ENCODE measurements at regions not wholly inside any gene's neighbourhood (a gene's known extent, or its start where the extent isn't known, plus 50 kb on each side); places are given as distances from the start of the nearest gene placed in this dataset.
"Not testable (repeated sequence)": the region's sequence is repeated elsewhere in the genome, so short reads cannot be mapped to it uniquely, and the experiment has no call there.

DNA sequence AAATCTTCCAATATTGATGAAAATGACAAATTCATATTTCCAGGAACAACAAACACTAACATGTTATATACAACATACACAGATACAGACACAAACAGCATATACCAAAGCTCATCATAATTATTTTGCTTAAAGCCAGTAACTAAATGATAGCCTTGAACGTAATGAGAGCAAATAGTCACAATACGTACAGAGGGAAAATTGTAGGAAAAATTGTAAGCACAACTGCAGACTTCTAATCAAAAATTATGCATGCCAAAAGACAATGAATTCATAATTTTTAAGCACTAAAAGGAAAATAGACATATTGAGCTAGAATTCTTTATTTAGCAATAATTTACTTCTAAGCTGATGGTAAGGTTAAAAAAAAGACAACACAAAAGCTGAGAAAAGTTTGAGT, 1466.9 kb upstream of the CELF2 start:
- H3K4me3 ChIP-seq (ENCODE audit: low read depth, low read length), result no peak overlapping the region
- TF ChIP-seq CTCF (IDR thresholded peaks at IDR 0.05; ENCODE audit: borderline replicate concordance, insufficient read depth, low read depth, low read length), result no peak

DNA sequence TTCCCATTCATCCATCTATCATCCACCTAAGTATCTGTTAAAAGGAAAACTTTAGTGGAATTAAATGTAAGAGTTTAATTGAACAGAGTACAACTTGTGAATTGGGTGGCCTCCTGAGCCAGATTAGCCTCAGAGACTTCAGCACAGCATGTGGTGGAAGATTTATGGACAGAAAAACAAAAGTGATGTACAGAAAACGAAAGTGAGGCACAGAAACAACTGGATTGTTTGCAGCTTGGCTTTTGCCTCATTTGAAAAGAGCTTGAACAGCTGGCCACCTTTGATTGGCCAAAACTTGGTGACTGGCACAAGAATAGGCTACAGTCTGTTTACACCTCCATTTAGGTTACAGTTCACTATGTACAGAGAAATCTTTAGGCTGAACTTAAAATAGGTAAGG, 1463.4 kb upstream of the CELF2 start:
- no peak overlapping the region for H3K4me3 ChIP-seq (ENCODE audit: low read depth, low read length)

DNA sequence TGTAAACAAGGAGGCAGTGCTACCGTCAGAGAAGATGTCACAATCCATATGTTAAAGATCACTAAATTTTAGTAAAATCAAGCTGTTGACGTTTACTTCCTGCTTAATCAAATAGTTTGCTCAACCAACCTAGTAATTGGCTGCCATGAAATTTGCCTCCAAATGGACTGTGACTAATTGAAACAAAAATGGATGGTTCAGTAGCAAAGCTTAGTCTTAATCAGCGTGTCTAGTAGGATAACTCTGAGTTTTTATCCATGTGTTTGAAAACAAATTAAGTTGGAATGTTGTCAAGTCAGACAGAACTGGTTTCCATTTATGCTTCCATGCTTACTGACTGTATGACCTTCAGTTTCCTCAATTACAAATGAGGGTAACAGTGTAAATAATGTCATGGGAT, 1456.7 kb upstream of the CELF2 start:
- no peak overlapping the region for H3K4me3 ChIP-seq (ENCODE audit: low read depth, low read length)
- no peak for TF ChIP-seq CTCF (IDR thresholded peaks at IDR 0.05; ENCODE audit: borderline replicate concordance, insufficient read depth, low read depth, low read length)

More for the DNA sequence above, 1463.4 kb upstream of the CELF2 start:
- no peak for TF ChIP-seq CTCF (IDR thresholded peaks at IDR 0.05; ENCODE audit: borderline replicate concordance, insufficient read depth, low read depth, low read length)

DNA sequence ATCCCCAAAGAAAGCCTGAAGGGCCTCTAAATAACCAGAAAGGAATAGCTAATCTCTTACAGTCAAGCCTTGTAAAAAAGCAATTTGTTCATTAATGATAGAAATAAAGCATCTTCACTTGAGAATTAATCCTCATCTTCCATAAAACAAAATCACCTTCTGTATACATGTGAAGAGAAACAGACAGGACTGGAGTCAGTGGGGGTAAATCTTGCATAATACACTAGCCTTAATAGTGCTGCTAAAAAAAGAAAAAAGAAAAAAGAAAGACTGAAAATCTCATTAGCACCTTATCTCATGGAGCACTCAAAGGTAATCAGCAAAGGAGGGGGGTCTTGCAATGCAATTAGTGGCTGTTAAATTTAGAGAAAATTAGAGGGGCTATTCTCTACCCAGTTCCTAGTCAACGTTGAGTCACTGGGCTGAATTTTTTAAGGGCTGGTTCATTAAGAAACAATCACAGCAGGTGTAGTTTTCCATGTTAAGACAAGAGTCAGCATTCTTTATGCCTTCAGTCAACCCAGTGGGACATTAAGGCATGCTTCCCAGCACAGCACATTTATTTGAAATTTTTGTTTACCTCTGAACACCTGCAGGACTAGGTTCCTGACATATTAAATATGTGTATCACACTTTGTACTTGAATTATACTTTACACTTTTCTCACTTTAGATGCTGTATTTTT, 1455.7 kb upstream of the CELF2 start:
- H3K4me3 ChIP-seq (ENCODE audit: low read depth, low read length), result no peak overlapping the region
- no peak for TF ChIP-seq CTCF (IDR thresholded peaks at IDR 0.05; ENCODE audit: borderline replicate concordance, insufficient read depth, low read depth, low read length)

DNA sequence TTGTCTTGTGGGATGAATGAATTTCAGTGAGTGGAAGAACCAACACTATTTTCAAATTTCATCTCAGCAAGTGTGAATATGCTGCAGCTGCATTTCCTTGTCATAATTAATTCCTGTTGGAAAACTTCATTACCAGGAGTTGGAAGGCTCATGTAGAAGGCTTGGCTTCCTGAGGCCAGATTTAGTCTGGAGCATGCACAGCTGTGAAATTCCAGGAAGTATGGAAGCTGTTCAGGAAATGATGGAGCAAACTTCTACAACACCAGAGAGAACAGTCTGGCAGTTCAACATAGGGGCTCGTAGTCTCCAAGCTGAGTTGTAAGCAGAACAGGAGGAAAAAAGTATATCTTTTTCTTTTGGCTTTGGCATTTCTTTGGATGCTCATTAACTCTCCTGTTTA, 1439.9 kb upstream of the CELF2 start:
- TF ChIP-seq CTCF (IDR thresholded peaks at IDR 0.05; ENCODE audit: borderline replicate concordance, insufficient read depth, low read depth, low read length), result no peak
- no peak overlapping the region for H3K4me3 ChIP-seq (ENCODE audit: low read depth, low read length)

- no peak overlapping the region for H3K4me3 ChIP-seq (ENCODE audit: low read depth, low read length)
- no peak for TF ChIP-seq CTCF (IDR thresholded peaks at IDR 0.05; ENCODE audit: borderline replicate concordance, insufficient read depth, low read depth, low read length)
Observed at GRCh38 chr10:9579110-9579705, 1438.5 kb upstream of the CELF2 start.

GRCh38 chr10:9582803-9583202, 1434.9 kb upstream of the CELF2 start:
- not testable (repeated sequence) for H3K4me3 ChIP-seq (ENCODE audit: low read depth, low read length)

Measured in GM12875 (cell line).